H1 (cell line): ENCODE measurements at regions not wholly inside any gene's neighbourhood (a gene's known extent, or its start where the extent isn't known, plus 50 kb on each side); places are given as distances from the start of the nearest gene placed in this dataset.

Experiments
- CTCF ChIA-PET: fragments of 300-600 bp; sonication (Branson Sonifier 250); formaldehyde crosslinking; loops from one replicate; lab custom pipeline; 2021; ENCODE audit not compliant: partially characterized antibody; lab: Charles Lee
- POLR2A ChIA-PET: fragments of 300-600 bp; sonication (Branson Sonifier 250); formaldehyde crosslinking; loops from one replicate; lab custom pipeline; 2021; ENCODE audit warnings: inconsistent platforms; ENCODE audit not compliant: partially characterized antibody; lab: Charles Lee
- DNase-seq, 2 experiments: peaks; one replicate each; pipeline versions ENCODE4 v3.0.0 to v3.0.0-alpha.2; 2010 to 2022; ENCODE audit warnings: low spot score in 2 of 2, low read depth in 1 of 2, mixed read lengths in 1 of 2
- FAIRE-seq: peaks from 2 replicates; lab custom pipeline; 2011; peaks lifted over from hg19 to GRCh38; lab: Jason Lieb, UNC
- H2AFZ ChIP-seq: 2 replicates; pipeline ENCODE4 v1.8.1; 2012; ENCODE audit warnings: low read length, inconsistent platforms
- H2AK5ac ChIP-seq: 2 replicates; pipeline ENCODE4 v1.6.1; 2013; ENCODE audit warnings: low read depth, low read length
- H2BK120ac ChIP-seq: replicated peaks from 2 replicates; pipeline ENCODE3; 2013; ENCODE audit warnings: low read depth, low read length, inconsistent platforms
- H2BK12ac ChIP-seq: 2 replicates; pipeline ENCODE4 v1.6.1; 2013; ENCODE audit warnings: low read depth, low read length
- H2BK15ac ChIP-seq: 2 replicates; pipeline ENCODE4 v1.6.1; 2013; ENCODE audit warnings: low read length
- H2BK20ac ChIP-seq: 2 replicates; pipeline ENCODE4 v1.6.1; 2013; ENCODE audit warnings: low read length
- H2BK5ac ChIP-seq: 2 replicates; pipeline ENCODE4 v1.6.1; 2013; ENCODE audit warnings: low read depth, low read length
- H3K14ac ChIP-seq: 2 replicates; pipeline ENCODE4 v1.6.1; 2013; ENCODE audit warnings: inconsistent platforms; ENCODE audit not compliant: insufficient read length
- H3K18ac ChIP-seq: 2 replicates; pipeline ENCODE4 v1.6.1; 2013; ENCODE audit warnings: low read length; ENCODE audit errors: extremely low read depth
- H3K23ac ChIP-seq: 2 replicates; pipeline ENCODE4 v1.6.1; 2013; ENCODE audit warnings: inconsistent platforms; ENCODE audit not compliant: insufficient read length
- H3K23me2 ChIP-seq: 2 replicates; pipeline ENCODE4 v1.6.1; 2013; ENCODE audit warnings: low read depth, low read length
- H3K27ac ChIP-seq: 2 replicates; pipeline ENCODE4 v1.6.1; 2011; ENCODE audit warnings: low read depth, low read length, inconsistent platforms
- H3K27me3 ChIP-seq, 4 experiments: replicated peaks in 1 of 4; 1 replicate in 1 of 4; 2 replicates in 3 of 4; pipeline versions ENCODE4 v1.6.1 to v1.8.1; 2011 to 2013; ENCODE audit warnings: low read length in 3 of 4, mild to moderate bottlenecking in 3 of 4, inconsistent platforms in 2 of 4, mixed read lengths in 2 of 4, moderate library complexity in 1 of 4; ENCODE audit not compliant: control insufficient read depth in 3 of 4, insufficient read depth in 3 of 4; ENCODE audit errors: extremely low read depth in 1 of 4
- H3K36me3 ChIP-seq, 4 experiments: 2 replicates each; pipeline versions ENCODE4 v1.6.1 to v1.8.1; 2011 to 2013; ENCODE audit warnings: mild to moderate bottlenecking in 4 of 4, low read length in 3 of 4, moderate library complexity in 2 of 4, control low read depth in 1 of 4, inconsistent platforms in 1 of 4; ENCODE audit not compliant: insufficient read depth in 4 of 4, control insufficient read depth in 2 of 4
- H3K4ac ChIP-seq: replicated peaks from 2 replicates; pipeline ENCODE3; 2013; ENCODE audit warnings: low read length, low read depth, mixed read lengths, inconsistent platforms; ENCODE audit not compliant: insufficient read length
- H3K4me1 ChIP-seq, 4 experiments: replicated peaks in 1 of 4; 1 replicate in 1 of 4; 2 replicates in 3 of 4; pipeline versions ENCODE4 v1.6.1 to v1.8.1; 2011 to 2013; ENCODE audit warnings: low read length in 3 of 4, inconsistent platforms in 2 of 4, mixed read lengths in 1 of 4; ENCODE audit not compliant: insufficient read depth in 4 of 4, control insufficient read depth in 3 of 4
- H3K4me2 ChIP-seq, 2 experiments: 2 replicates each; pipeline versions ENCODE4 v1.6.1 to v1.8.1; 2011 to 2013; ENCODE audit warnings: low read depth in 2 of 2, low read length in 2 of 2, control low read depth in 1 of 2, inconsistent platforms in 1 of 2, mild to moderate bottlenecking in 1 of 2; ENCODE audit not compliant: insufficient read depth in 1 of 2
- H3K4me3 ChIP-seq, 4 experiments: fragments of 200-600, 300-600 bp in 1 of 4; sonication (generic), shearing (Covaris generic), sonication (Bioruptor Twin) in 1 of 4; 2 replicates each; pipeline versions ENCODE4 v1.5.1 to v1.8.1; 2011 to 2016; ENCODE audit warnings: low read length in 4 of 4, low read depth in 3 of 4, control low read depth in 2 of 4, inconsistent platforms in 2 of 4, mild to moderate bottlenecking in 2 of 4, mixed read lengths in 1 of 4, moderate library complexity in 1 of 4; ENCODE audit not compliant: insufficient read depth in 2 of 4; ENCODE audit errors: extremely low read depth in 1 of 4
- H3K56ac ChIP-seq: replicated peaks from 2 replicates; pipeline ENCODE3; 2013; ENCODE audit warnings: low read depth, mild to moderate bottlenecking, mixed read lengths, low read length, inconsistent platforms; ENCODE audit not compliant: insufficient read length
- H3K79me1 ChIP-seq: 2 replicates; pipeline ENCODE4 v1.6.1; 2013; ENCODE audit warnings: low read depth, low read length, control low read depth
- H3K79me2 ChIP-seq, 2 experiments: 2 replicates each; pipeline versions ENCODE4 v1.6.1 to v1.8.1; 2012 to 2013; ENCODE audit warnings: low read length in 2 of 2, mild to moderate bottlenecking in 2 of 2, inconsistent platforms in 1 of 2; ENCODE audit not compliant: insufficient read depth in 2 of 2, control insufficient read depth in 1 of 2
- H3K9ac ChIP-seq, 4 experiments: replicated peaks in 1 of 4; 1 replicate in 1 of 4; 2 replicates in 3 of 4; pipeline versions ENCODE4 v1.6.1 to v1.8.1; 2011 to 2013; ENCODE audit warnings: low read depth in 3 of 4, low read length in 3 of 4, control low read depth in 2 of 4, mild to moderate bottlenecking in 2 of 4, moderate library complexity in 2 of 4, inconsistent platforms in 1 of 4; ENCODE audit errors: extremely low read depth in 1 of 4
- H3K9me3 ChIP-seq, 2 experiments: 2 replicates each; pipeline versions ENCODE4 v1.6.1 to v1.8.1; 2012 to 2013; ENCODE audit warnings: mild to moderate bottlenecking in 2 of 2, moderate library complexity in 2 of 2, control low read depth in 1 of 2, inconsistent platforms in 1 of 2, low read depth in 1 of 2, low read length in 1 of 2, mixed read lengths in 1 of 2; ENCODE audit not compliant: insufficient read depth in 2 of 2
- H4K20me1 ChIP-seq, 2 experiments: replicated peaks in 1 of 2; 2 replicates each; pipeline versions ENCODE3 to v1.8.1; 2011 to 2013; ENCODE audit warnings: inconsistent platforms in 2 of 2, low read length in 2 of 2, mild to moderate bottlenecking in 1 of 2; ENCODE audit not compliant: insufficient read depth in 2 of 2, control insufficient read depth in 1 of 2
- H4K5ac ChIP-seq: 2 replicates; pipeline ENCODE4 v1.6.1; 2013; ENCODE audit warnings: low read length, low read depth, mixed read lengths, inconsistent platforms; ENCODE audit not compliant: insufficient read length
- H4K8ac ChIP-seq: 2 replicates; pipeline ENCODE4 v1.8.0; 2013; ENCODE audit warnings: mild to moderate bottlenecking, moderate library complexity, low read length, inconsistent platforms; ENCODE audit not compliant: insufficient read depth; ENCODE audit errors: extremely low read depth
- H4K91ac ChIP-seq: replicated peaks from 2 replicates; pipeline ENCODE3; 2013; ENCODE audit warnings: low read length, mixed read lengths, inconsistent platforms; ENCODE audit not compliant: insufficient read length
- BRCA1 ChIP-seq: IDR thresholded peaks from 2 replicates; pipeline ENCODE4 v1.6.1; 2012; ENCODE audit warnings: low read depth, low read length, improper control_type of control experiment
- CBX5 ChIP-seq: fragments of 300-800, 300-1000 bp; sonication (generic); IDR thresholded peaks from 2 replicates; pipeline ENCODE4 v1.7.1; 2016; ENCODE audit warnings: antibody characterized with exemption, low read length, low read depth
- CHD1 ChIP-seq: IDR thresholded peaks from 2 replicates; pipeline ENCODE4 v1.6.1; 2012; ENCODE audit warnings: low read depth, low read length, improper control_type of control experiment
- E2F6 ChIP-seq: IDR thresholded peaks from 2 replicates; pipeline ENCODE4 v1.6.1; 2012; ENCODE audit warnings: inconsistent platforms
- GABPA ChIP-seq: IDR thresholded peaks from 2 replicates; pipeline ENCODE4 v1.6.1; 2011; ENCODE audit warnings: mild to moderate bottlenecking, low read length, moderate library complexity, borderline replicate concordance; ENCODE audit not compliant: insufficient read depth
- HDAC6 ChIP-seq: IDR thresholded peaks from one replicate; pipeline ENCODE4 v1.7.1; 2012; ENCODE audit warnings: low read depth, mild to moderate bottlenecking, inconsistent platforms, low read length, moderate library complexity
- KDM4A ChIP-seq: IDR thresholded peaks from one replicate; pipeline ENCODE4 v1.7.1; 2012; ENCODE audit warnings: low read depth, mild to moderate bottlenecking, moderate library complexity, low read length, inconsistent platforms; ENCODE audit not compliant: severe bottlenecking
- RFX5 ChIP-seq: IDR thresholded peaks from 2 replicates; pipeline ENCODE4 v1.6.1; 2011; ENCODE audit warnings: low read depth, low read length, improper control_type of control experiment, borderline replicate concordance
- RXRA ChIP-seq: IDR thresholded peaks from 2 replicates; pipeline ENCODE4 v1.6.1; 2011; ENCODE audit warnings: low read depth, mild to moderate bottlenecking, low read length, moderate library complexity; ENCODE audit not compliant: insufficient read depth
- SIN3A ChIP-seq, 2 experiments: IDR thresholded peaks in 1 of 2; conservative IDR thresholded peaks in 1 of 2; 2 replicates each; pipeline ENCODE4 v1.6.1; 2011 to 2012; ENCODE audit warnings: low read length in 2 of 2, improper control_type of control experiment in 1 of 2, low read depth in 1 of 2, mild to moderate bottlenecking in 1 of 2
- SUZ12 ChIP-seq: fragments of 200-600 bp; sonication (generic); IDR thresholded peaks from 2 replicates; pipeline ENCODE4 v1.6.1; 2012; ENCODE audit warnings: mild to moderate bottlenecking, inconsistent platforms, low read length, moderate library complexity, mixed read lengths
- ZNF274 ChIP-seq: IDR thresholded peaks from 2 replicates; pipeline ENCODE4 v1.7.0; 2012; ENCODE audit warnings: low read length, borderline replicate concordance; ENCODE audit errors: extremely low read depth
- WGBS, 2 experiments: shearing (Covaris generic) in 1 of 2; methylation state at CpG; one replicate each; pipeline versions ENCODE4 v1.1.6 to v1.1.7; 2013 to 2015; ENCODE audit warnings: low lambda C conversion rate in 2 of 2, mixed read lengths in 2 of 2, inconsistent platforms in 1 of 2, low coverage in 1 of 2, missing lambda C conversion rate in 1 of 2; ENCODE audit not compliant: insufficient replicate concordance in 2 of 2, insufficient coverage in 1 of 2, insufficient read length in 1 of 2; ENCODE audit errors: extremely low coverage in 1 of 2, missing lambda C conversion rate in 1 of 2; 5-methylcytosine and 5-hydroxymethylcytosine counted together

GRCh38 chrX:5122181-5122678, 1106.4 kb downstream of the NLGN4X start:
- Histone ChIP-seq H3K9ac (no peak overlapping the region), H3K4ac (no peak overlapping the region), H2BK12ac (no peak overlapping the region), H3K4me1 (no peaks in the 10 kb centered on the region), H3K23me2 (peaks cover 2% of the 10 kb centered on the region; the same call in 1 of the 2 replicates), H3K9me3 (no peaks in the 10 kb centered on the region), H4K20me1 (no peaks in the 10 kb centered on the region), H2BK15ac (no peak overlapping the region), H4K8ac (no peak overlapping the region), H3K23ac (no peak overlapping the region), H3K14ac (no peak overlapping the region), H3K18ac (no peak overlapping the region), H3K36me3 (no peaks in the 10 kb centered on the region), H4K5ac (no peak overlapping the region), H3K4me2 (no peak overlapping the region), H2BK120ac (no peak overlapping the region), H3K27ac (no peak overlapping the region), H3K56ac (no peak overlapping the region), H3K79me1 (no peaks in the 10 kb centered on the region), H2AK5ac (no peak overlapping the region), H4K91ac (no peak overlapping the region), H3K79me2 (no peaks in the 10 kb centered on the region), H2BK20ac (no peak overlapping the region), H2AFZ (no peak overlapping the region), H3K4me3 (no peak overlapping the region), H2BK5ac (no peak overlapping the region), H3K27me3 (no peaks in the 10 kb centered on the region)
- ChIA-PET CTCF (no interaction called here), POLR2A (no interaction called here)
- WGBS, 2 experiments = 71 to 100% methylated on average over 1 to 4 of the region's 4 CpGs
- TF ChIP-seq SUZ12 = no peak
- TF ChIP-seq KDM4A = no peak
- TF ChIP-seq HDAC6 = no peak
- TF ChIP-seq E2F6 = no peak
- TF ChIP-seq RXRA = no peak
- no peak for TF ChIP-seq GABPA
- TF ChIP-seq CHD1 = no peak
- no peak for TF ChIP-seq BRCA1
- TF ChIP-seq ZNF274 = no peak
- no peak for TF ChIP-seq SIN3A (conservative IDR thresholded peaks at IDR 0.05 in 1 of 2, IDR thresholded peaks at IDR 0.05 in 1 of 2; ENCODE audit: low read depth in 1 of 2, low read length in 2 of 2)
- no peak for TF ChIP-seq RFX5
- no peak for TF ChIP-seq CBX5
- FAIRE-seq = no peak
- DNase-seq = no peak
